KBM-7 (cell line): ENCODE measurements at regions not wholly inside any gene's neighbourhood (a gene's known extent, or its start where the extent isn't known, plus 50 kb on each side); places are given as distances from the start of the nearest gene placed in this dataset.
A peak's percentile ranks its signal among the peaks of the same experiment; 100 is the strongest.
"Not testable (repeated sequence)": the region's sequence is repeated elsewhere in the genome, so short reads cannot be mapped to it uniquely, and the experiment has no call there.

Source experiments
- DNase-seq: peaks from one replicate; pipeline ENCODE4 v3.0.0-alpha.2; 2015
- in situ Hi-C: fragments of 300-500 bp; cut with MboI; formaldehyde crosslinking; loops from 2 replicates; pipeline ENCODE4 v1.14.3; 2020; ENCODE audit warnings: low sequenced_read_pairs, low pct_unique_long_range_greater_than_20kb, mixed read lengths

DNA sequence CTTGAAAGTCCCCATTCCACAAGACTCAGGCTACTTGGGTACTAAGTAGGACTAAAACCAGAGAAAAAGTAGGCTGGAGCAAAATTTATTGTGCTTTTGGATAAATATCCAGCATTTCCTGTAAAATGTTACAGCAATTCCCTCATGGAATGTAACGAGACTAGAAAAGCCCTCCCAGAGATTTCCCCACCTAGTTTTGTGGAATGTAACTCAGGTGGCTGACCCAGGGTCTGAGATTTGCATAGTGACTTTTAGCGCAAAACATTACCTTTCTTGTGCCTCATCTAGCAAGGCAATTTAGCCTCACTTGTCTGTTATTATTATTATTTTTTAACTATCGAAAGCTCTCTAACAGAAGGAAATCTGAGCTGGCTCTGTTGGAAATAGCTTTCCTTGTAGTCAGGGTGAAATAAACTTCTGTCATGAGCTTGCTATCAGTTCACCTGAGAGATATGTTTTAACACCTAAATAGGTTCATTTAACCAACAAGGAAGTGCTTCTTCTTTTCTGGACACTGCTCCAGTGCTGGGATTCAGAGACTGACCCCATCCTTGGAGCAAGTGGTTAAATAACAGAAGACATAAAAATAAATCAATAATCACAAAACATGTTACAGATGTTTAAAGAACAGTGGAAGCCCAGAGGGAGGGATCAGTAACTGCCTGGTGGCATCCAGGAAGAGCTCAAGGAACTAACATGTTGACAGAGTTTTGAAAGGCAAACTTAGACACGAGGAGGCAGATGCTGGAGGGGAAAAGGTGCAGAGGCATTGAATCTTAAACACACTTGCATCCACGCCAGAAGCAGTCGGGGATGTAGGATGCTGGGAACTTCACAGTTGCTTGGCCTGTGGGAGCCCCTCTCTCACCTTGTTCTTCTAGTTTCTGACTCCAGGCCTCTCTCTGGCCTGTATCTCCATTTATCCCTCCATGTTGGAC lies 68.3 kb upstream of the RHOU start:
- DNase-seq = no peak
- in situ Hi-C loops = no loop called here

DNA sequence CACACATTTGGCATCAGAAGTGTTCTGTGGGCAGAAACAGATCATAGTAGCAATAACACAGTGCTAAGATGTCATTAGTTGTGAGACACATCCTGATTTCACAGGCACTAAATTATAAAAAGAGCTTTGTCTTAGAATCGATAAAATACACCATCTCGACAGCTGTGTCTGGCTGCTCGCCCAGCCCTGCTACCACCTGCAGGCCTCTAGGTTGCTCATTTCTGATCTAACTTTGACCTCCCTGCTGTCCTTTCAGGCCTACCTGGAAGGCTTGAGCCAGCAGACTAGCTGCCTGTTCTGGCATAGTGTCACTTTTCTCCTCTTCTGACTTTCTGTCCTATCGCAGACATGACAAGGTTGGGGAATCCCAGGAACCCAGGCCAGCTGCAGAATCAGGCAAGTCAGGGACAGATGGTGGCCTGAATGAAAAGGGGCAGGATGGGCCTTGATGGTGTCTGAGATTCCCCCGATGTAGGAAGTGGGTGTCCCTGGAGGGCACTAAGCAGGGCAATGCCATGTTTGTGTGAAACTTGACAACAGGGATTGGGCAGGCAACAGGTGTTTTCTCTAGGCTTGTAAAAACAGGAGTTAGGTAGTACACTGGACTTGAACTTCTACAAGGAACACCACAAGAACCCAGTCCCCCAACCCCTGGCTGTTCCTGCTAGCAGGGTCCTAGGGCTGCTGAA lies 66.6 kb upstream of the RHOU start:
- DNase-seq = no peak
- in situ Hi-C loops = no loop called here

DNA sequence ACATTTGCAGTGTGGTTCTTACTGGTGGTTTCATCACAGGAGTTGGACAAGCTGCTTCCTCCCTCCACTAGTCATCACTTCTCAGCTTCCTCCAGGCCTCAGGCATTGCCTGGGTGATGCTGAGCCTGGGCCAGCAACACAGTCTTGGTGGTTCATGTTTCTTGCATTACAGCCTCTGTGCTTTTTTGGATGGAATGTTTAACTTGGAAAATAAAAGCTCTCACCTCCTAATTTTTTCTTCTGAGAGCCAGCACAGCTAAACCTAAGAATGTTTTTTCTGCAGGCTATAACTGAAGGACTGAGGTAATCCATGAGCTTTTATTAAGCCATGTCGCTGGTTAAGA lies 66.1 kb upstream of the RHOU start:
- no peak for DNase-seq
- in situ Hi-C loops = no loop called here

DNA sequence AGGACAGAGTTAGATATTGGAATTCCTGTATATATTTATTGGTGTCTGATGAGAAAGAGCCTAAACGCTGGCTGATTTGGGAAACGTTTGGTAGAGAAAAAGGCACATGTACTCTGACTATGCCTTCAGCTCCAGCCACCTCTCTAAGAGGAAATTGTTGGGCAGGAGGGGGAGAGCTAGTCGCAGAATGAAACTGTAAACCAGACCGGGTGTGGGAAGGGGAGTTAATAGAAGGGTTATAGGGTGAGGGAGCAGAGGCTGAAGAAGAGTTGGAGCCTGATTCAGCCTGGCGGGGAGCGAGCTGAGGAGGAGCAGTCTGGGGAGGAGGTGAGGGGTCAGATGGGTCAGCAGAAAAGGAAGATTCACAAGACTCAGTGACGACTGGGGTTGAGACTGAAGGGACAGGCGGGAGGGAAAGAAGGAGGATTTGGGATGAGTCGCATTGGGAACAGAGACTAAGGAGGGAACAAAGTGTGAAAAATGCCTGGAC lies 54.2 kb upstream of the RHOU start:
- DNase-seq, in situ Hi-C loops: not testable (repeated sequence)

DNA sequence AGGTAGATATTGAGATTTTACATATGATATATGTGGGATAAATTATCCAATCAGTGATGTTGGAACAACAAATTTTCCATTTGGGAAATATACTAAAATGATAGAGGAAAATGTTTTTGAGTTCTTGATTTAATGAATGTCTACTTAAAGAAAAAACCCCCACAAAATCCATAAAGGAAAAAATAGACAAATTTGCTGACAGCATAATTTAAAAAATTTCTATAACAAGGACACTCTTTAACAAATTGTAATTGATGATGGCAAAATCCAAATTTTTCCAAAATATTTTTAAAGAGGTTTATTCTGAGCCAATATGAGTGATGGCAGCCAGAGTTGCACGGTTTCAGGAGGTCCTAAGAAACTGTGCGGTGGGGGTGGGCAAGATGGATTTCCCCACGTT lies 51.9 kb upstream of the RHOU start:
- DNase-seq = no peak
- in situ Hi-C loops = no loop called here

DNA sequence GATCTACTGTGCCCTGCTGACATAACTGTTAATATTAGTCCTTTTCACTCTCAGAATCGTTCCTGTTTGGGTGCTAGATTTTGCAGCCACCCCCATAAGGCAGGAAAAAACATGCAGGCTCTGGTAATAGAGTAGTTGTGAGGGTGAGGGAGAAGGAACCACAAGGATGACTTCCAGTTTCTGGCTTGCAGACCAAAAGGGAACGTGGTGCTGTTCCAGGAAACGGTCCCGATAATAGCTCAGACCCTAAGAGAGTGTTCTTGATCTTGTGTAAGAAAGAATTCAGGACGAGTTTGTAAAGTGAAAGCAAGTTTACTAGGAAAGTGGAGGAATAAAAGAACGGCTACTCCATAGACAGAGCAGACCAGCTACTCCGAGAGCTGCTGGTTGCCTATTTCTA lies 50.7 kb upstream of the RHOU start:
- in situ Hi-C loops = no loop called here
- DNase-seq = peak; percentile 42

DNA sequence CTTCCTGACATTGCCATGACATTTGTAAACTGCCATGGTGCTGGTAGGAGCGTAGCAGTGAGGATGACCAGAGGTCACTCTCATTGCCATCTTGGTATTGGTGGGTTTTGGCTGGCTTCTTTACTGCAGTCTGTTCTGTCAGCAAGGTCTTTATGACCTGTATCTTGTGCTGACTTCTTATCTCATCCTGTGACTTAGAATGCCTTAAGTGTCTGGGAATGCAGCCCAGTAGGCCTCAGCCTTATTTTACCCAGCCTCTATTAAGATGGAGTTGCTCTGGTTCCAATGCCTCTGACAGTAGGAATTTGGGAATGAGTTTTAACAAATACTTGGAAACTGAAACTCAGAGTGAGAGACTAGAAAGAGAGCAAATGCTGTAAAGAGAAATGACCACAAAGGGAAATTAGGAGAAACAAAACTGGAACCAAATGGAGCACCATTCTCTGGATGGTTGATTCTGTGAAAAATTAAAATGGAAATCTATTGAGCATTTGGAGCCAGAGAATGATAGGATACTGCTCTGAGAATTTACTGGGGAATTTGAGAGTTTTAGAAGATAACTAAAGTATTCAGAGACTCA lies 50.1 kb upstream of the RHOU start:
- no peak for DNase-seq
- in situ Hi-C loops = no loop called here
